ENCODE measurements at regions not wholly inside any gene's neighbourhood (a gene's known extent, or its start where the extent isn't known, plus 50 kb on each side); places are given as distances from the start of the nearest gene placed in this dataset.

GRCh38 chr7:156445997-156446761 lies 194.4 kb upstream of the RNF32 start:
- Histone ChIP-seq H3K36me3 (ENCODE audit: control insufficient read depth in 2 of 2, extremely low read depth in 1 of 2, insufficient read depth in 2 of 2, low read length in 2 of 2) (no peaks in the 10 kb centered on the region), H3K9me1 (replicated peaks; ENCODE audit: control insufficient read depth, extremely low read depth, insufficient read depth, low read length) (no peaks in the 10 kb centered on the region), H3K4me3 (replicated peaks in 1 of 3; ENCODE audit: insufficient read depth in 1 of 3, low read depth in 1 of 3, low read length in 3 of 3) (no peak overlapping the region), H3K9me3 (replicated peaks; ENCODE audit: control insufficient read depth, insufficient read depth, low read length) (no peaks in the 10 kb centered on the region), H3K4me1 (ENCODE audit: control insufficient read depth, extremely low read depth, insufficient read depth, low read length) (no peaks in the 10 kb centered on the region), H3K79me2 (ENCODE audit: control insufficient read depth, insufficient read depth, low read length) (no peaks in the 10 kb centered on the region), H3K27me3 (ENCODE audit: control insufficient read depth in 2 of 2, insufficient read depth in 2 of 2, low read length in 2 of 2) (no peaks in the 10 kb centered on the region), H3K9ac (replicated peaks; ENCODE audit: extremely low read depth, insufficient read depth, low read length) (no peak overlapping the region), H3K27ac (ENCODE audit: insufficient read depth, low read depth, low read length) (no peak overlapping the region), H4K20me1 (replicated peaks; ENCODE audit: control insufficient read depth, extremely low read depth, insufficient read depth, low read length) (no peaks in the 10 kb centered on the region), H3K4me2 (ENCODE audit: insufficient read depth, low read length) (no peak overlapping the region), H2AFZ (ENCODE audit: low read depth, low read length) (no peak overlapping the region)
- no peak for FAIRE-seq
- CTCF ChIA-PET = no interaction called here
- TF ChIP-seq GATA2 (IDR thresholded peaks at IDR 0.05; ENCODE audit: insufficient read depth, insufficient read length, low read depth, low read length) (no peak), MYC (IDR thresholded peaks at IDR 0.05; ENCODE audit: low read depth, low read length) (no peak), POLR2A (IDR thresholded peaks at IDR 0.05; ENCODE audit: low read depth, low read length) (no peak), FOS (IDR thresholded peaks at IDR 0.05; ENCODE audit: borderline replicate concordance, insufficient read depth, low read length) (no peak), EZH2 (IDR thresholded peaks at IDR 0.05; ENCODE audit: borderline replicate concordance, low read depth, low read length, severe bottlenecking) (no peak)
- BruUV-seq (replicated peaks) = no TSS peak
- POLR2A ChIA-PET = no interaction called here
- no peak for DNase-seq (ENCODE audit: low read depth, low spot score)
- dilution Hi-C loops (cut with MboI; ENCODE audit: extremely low pct_ligation_motif_present, low sequenced_read_pairs) = no loop called here
- intact Hi-C loops (cut with micrococcal nuclease) = no loop called here

- TF ChIP-seq POLR2AphosphoS5 (IDR thresholded peaks at IDR 0.05; ENCODE audit: insufficient read depth, low read depth, low read length) = no peak
- no peak for TF ChIP-seq EZH2 (IDR thresholded peaks at IDR 0.05; ENCODE audit: borderline replicate concordance, low read depth, low read length, severe bottlenecking)
- TF ChIP-seq FOS (IDR thresholded peaks at IDR 0.05; ENCODE audit: borderline replicate concordance, insufficient read depth, low read length) = no peak
- TF ChIP-seq MYC (IDR thresholded peaks at IDR 0.05; ENCODE audit: low read depth, low read length) = no peak
- TF ChIP-seq POLR2A (IDR thresholded peaks at IDR 0.05; ENCODE audit: low read depth, low read length) = no peak
- dilution Hi-C loops (cut with MboI; ENCODE audit: extremely low pct_ligation_motif_present, low sequenced_read_pairs) (no loop called here), intact Hi-C loops (cut with micrococcal nuclease) (no loop called here)
- Histone ChIP-seq H3K79me2 (ENCODE audit: control insufficient read depth, insufficient read depth, low read length) (no peaks in the 10 kb centered on the region), H3K4me1 (ENCODE audit: control insufficient read depth, extremely low read depth, insufficient read depth, low read length) (no peaks in the 10 kb centered on the region), H3K9ac (replicated peaks; ENCODE audit: extremely low read depth, insufficient read depth, low read length) (no peak overlapping the region), H3K4me3 (replicated peaks in 1 of 3; ENCODE audit: insufficient read depth in 1 of 3, low read depth in 1 of 3, low read length in 3 of 3) (no peak overlapping the region), H3K36me3 (ENCODE audit: control insufficient read depth in 2 of 2, extremely low read depth in 1 of 2, insufficient read depth in 2 of 2, low read length in 2 of 2) (no peaks in the 10 kb centered on the region), H3K9me3 (replicated peaks; ENCODE audit: control insufficient read depth, insufficient read depth, low read length) (no peaks in the 10 kb centered on the region), H3K27me3 (ENCODE audit: control insufficient read depth in 2 of 2, insufficient read depth in 2 of 2, low read length in 2 of 2) (no peaks in the 10 kb centered on the region), H3K4me2 (ENCODE audit: insufficient read depth, low read length) (no peak overlapping the region), H3K9me1 (replicated peaks; ENCODE audit: control insufficient read depth, extremely low read depth, insufficient read depth, low read length) (no peaks in the 10 kb centered on the region), H2AFZ (ENCODE audit: low read depth, low read length) (no peak overlapping the region), H3K27ac (ENCODE audit: insufficient read depth, low read depth, low read length) (no peak overlapping the region), H4K20me1 (replicated peaks; ENCODE audit: control insufficient read depth, extremely low read depth, insufficient read depth, low read length) (no peaks in the 10 kb centered on the region)
- ChIA-PET CTCF (no interaction called here), POLR2A (no interaction called here)
- DNase-seq (ENCODE audit: low read depth, low spot score) (no peak), FAIRE-seq (no peak)
- no TSS peak for BruUV-seq (replicated peaks)
Measured at GRCh38 chr7:156442516-156442915, 198.1 kb upstream of the RNF32 start.
